ENCODE measurements at regions not wholly inside any gene's neighbourhood (a gene's known extent, or its start where the extent isn't known, plus 50 kb on each side); places are given as distances from the start of the nearest gene placed in this dataset.

GRCh38 chr10:61612450-61612849, 50.3 kb upstream of the CABCOCO1 start (continued):
- TF ChIP-seq STAT6 (CRISPR knock-in tag; IDR thresholded peaks at IDR 0.05) (no peak), RCOR1 (IDR thresholded peaks at IDR 0.05; ENCODE audit: borderline replicate concordance in 1 of 2, low read depth in 2 of 2, low read length in 2 of 2) (peak in 1 of 2 experiments; percentile 96; a peak in 2 of 4 replicates), HMG20A (CRISPR knock-in tag; conservative IDR thresholded peaks at IDR 0.05) (0 out of 2 replicates have a peak, but pooled peaks have one; percentile 36), SIX5 (IDR thresholded peaks at IDR 0.05; ENCODE audit: borderline replicate concordance in 1 of 2, insufficient read depth in 1 of 2, low read depth in 1 of 2, low read length in 2 of 2) (no peak), NUFIP1 (IDR thresholded peaks at IDR 0.05; ENCODE audit: partially characterized antibody) (no peak), ZNF318 (IDR thresholded peaks at IDR 0.05; ENCODE audit: borderline replicate concordance in 1 of 2, low read depth in 1 of 2) (0 out of 4 replicates have a peak, but pooled peaks of 1 of the 2 experiments have one; percentile 18), ZBTB11 (CRISPR knock-in tag; IDR thresholded peaks at IDR 0.05) (no peak), BRF2 (IDR thresholded peaks at IDR 0.05; ENCODE audit: borderline replicate concordance, insufficient read depth, insufficient read length) (no peak), SRSF7 (optimal IDR thresholded peaks at IDR 0.05; ENCODE audit: low read depth, low read length) (no peak), NCOA2 (IDR thresholded peaks at IDR 0.05; ENCODE audit: partially characterized antibody in 2 of 2) (no peak), CBX5 (IDR thresholded peaks at IDR 0.05; ENCODE audit: borderline replicate concordance, low read depth) (no peak)

Measured in K562 (cell line).